ENCODE measurements at regions not wholly inside any gene's neighbourhood (a gene's known extent, or its start where the extent isn't known, plus 50 kb on each side); places are given as distances from the start of the nearest gene placed in this dataset.
"Not testable (repeated sequence)": the region's sequence is repeated elsewhere in the genome, so short reads cannot be mapped to it uniquely, and the experiment has no call there.

- no peak for DNase-seq (ENCODE audit: low spot score)
Measured at GRCh38 chr1:199197695-199198094, 558.9 kb downstream of the PTPRC start.

DNA sequence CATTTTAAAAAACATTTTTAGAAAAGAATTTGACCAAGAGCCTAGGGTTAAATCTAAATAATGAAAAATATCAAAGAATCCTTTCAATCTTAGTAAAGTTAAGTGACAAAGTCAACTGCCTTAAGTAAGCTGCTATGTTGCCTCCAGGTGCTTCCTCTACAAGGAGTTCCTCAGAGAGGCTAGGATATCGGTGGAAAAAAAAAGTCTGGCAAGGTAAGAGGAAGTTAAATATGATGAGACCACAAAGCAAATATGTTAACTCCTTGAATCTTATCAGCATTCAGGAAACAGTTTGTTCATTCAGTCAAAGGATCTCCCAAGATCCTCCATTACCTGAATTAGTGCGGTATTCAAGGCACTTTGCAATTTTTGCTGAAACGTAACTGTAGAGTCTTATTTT is 563.5 kb downstream of the PTPRC start:
- no peak for DNase-seq (ENCODE audit: low spot score)

- DNase-seq (ENCODE audit: low spot score) = no peak
Measured at GRCh38 chr1:199204231-199204630, 565.4 kb downstream of the PTPRC start.

- no peak for DNase-seq (ENCODE audit: low spot score)
Measured at GRCh38 chr1:199205740-199206441, 567.1 kb downstream of the PTPRC start.

GRCh38 chr1:199208847-199209246 is 570.0 kb downstream of the PTPRC start:
- no peak for DNase-seq (ENCODE audit: low spot score)

GRCh38 chr1:199218065-199218464 is 579.2 kb downstream of the PTPRC start:
- peak; percentile 76 for DNase-seq (ENCODE audit: low spot score)

- peak; percentile 60 for DNase-seq (ENCODE audit: low spot score)
Measured at GRCh38 chr1:199218533-199218932, 579.7 kb downstream of the PTPRC start.

DNA sequence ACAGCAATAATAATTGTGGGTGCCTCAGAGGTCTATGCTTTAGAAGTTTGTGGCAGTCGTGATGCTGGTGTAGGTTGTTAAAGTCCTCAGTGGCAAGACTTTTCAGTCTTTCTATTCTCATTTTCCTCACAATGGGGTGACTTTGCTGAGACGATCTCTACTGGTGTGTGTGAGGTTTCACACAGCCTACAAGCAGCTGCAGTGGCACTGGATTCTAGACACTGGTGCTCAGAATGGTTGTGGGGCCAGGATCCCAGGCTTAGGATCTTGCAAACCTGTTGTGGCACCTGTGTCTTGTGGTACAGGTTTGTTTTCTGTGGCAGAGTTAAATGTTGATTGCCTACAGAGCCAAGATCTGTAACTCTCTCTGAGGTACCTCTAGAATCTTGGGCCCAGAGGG is 581.2 kb downstream of the PTPRC start:
- no peak for DNase-seq (ENCODE audit: low spot score)

DNA sequence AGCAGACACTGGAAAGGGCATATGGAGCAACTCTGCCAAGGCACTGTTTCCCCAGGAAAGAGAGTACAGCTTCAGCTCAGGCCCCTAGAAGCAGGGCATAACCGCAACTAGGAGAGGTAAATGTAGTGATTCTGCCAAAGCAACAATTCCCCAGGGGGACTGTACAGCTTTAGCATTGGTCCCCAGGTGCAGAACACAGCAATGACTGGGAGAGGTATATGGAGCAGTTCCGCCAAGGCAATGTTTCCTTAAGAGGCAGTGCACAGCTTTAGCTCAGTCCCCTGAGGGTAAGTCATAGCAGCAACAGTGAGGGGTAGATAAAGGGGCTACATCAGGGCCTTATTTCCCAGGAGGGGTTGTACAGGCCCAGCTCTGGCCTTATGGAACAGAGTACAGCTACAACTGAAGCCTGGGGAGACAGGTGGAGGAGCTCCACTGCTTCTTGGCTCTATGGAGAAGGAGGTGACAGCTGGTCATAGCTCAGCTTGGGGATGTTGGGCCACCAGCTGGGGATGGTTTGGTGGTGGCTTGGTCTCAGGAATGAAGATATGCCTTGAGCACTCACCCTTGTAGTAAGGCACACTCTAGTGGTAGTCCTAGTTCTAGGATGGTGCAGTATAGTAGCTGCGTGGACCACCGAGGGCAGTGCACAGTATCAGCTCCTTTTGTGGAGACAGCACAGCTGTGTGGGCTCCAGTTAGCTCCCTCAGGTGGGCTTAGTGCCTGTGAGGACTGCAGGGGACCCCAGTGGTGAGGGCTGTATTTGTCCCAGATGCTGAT is 582.7 kb downstream of the PTPRC start:
- DNase-seq (ENCODE audit: low spot score) = peak; percentile 72

DNA sequence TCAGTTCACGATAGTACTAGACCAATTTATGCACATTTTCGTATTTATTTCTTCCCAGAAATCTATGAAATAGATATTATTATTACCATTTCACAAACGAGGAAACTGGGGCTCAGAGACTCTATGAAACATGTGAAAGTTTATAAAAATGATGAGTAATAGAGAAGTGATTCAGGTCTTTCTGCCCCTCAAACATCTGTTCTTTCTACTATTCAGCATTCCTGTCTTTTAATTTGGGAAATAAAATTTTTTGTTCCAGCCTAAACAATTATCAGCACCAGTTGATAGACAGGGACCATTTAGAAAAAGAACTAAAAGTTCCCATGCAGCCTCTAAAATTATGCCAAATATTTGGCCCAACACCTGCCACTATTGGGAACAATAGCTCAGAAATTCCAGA is 585.1 kb downstream of the PTPRC start:
- no peak for DNase-seq (ENCODE audit: low spot score)

GRCh38 chr1:199226163-199226562 is 587.3 kb downstream of the PTPRC start:
- DNase-seq (ENCODE audit: low spot score) = no peak

- DNase-seq (ENCODE audit: low spot score) = no peak
Measured at GRCh38 chr1:199242147-199242546, 603.3 kb downstream of the PTPRC start.

DNA sequence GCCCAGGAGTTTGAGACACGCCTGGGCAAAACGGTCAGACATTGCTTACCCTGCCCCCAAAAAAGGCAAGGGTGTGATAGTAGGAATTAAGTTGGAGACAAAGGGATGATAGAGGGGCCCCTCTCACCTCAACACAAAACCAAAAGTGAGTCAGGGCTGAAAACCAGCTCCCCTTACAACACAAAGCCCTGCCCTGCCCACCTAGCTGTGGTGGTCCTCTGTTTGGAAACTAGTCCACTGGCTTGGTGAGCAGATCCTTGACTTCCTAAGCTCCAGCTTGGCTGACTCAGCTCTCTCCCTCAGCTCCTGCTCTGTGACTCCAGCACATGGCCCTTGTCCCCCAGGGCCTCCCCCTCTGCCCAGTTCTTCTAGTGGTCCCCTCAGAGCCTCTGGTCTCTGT is 603.8 kb downstream of the PTPRC start:
- DNase-seq (ENCODE audit: low spot score) = no peak

DNA sequence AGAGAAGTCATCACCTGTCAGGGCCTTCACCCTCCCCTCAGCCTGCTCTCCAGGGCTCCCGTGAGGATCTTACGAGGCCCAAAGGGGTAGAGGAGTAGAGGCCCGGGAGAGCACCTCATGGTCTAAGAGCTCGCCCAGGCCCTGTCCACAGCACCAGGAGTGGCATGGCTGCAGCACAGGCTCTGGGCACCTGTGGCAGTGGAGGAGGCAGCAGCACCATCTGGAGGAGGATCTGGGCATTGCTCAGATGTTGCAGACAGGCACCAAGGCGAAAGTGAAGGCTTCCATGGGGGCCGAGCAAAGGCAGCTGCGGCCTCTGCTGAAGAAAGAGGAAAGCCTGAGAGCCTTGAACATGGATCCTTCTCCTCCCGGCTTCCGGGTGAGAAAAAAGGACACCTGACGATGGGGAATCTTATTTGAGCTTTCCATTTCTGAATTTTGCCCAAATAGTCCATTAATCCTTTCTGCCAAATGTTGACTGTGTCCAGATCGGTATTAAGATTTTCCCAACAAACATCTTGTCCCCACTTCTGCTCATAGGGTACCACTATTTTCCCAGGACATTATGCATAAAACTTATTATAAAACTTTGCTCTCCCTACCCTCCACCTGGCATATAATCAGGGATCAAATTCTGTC is 604.7 kb downstream of the PTPRC start:
- no peak for DNase-seq (ENCODE audit: low spot score)

GRCh38 chr1:199245946-199246345 is 607.1 kb downstream of the PTPRC start:
- DNase-seq (ENCODE audit: low spot score) = no peak

GRCh38 chr1:199246716-199247115 is 607.9 kb downstream of the PTPRC start:
- no peak for DNase-seq (ENCODE audit: low spot score)

DNA sequence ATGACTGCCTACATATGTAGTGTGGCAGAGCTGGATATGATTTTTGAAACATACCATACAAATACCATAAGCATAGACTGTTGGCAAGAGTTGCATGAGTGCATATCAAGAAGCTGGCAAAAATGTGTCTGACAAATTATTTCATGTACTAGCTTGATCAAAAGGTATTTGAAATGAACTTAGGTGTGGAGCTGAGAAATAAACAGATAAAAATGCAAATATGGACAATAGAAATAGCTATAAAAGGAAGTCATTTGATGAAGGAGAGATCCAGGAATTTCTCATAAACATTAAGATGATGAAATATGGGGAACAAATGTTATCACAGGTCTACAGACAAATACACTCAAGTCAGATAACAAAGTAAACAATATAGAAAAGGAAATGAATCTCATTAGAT is 609.1 kb downstream of the PTPRC start:
- no peak for DNase-seq (ENCODE audit: low spot score)

DNA sequence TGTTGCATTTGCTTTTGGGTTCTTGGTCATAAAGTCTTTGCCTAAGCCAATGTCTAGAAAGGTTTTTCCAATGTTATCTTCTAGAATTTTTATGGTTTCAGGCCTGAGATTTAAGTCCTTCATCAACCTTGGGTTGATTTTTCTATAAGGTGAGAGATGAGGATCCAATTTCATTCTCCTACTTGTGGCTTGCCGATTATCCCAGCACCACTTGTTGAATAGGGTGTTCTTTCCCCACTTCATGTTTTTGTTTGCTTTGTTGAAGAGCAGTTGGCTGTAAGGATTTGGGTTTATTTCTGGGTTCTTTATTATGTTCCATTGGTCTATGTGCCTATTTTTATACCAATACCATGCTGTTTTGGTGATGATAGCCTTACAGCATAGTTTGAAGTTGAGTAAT is 615.2 kb downstream of the PTPRC start:
- DNase-seq (ENCODE audit: low spot score) = not testable (repeated sequence)

DNA sequence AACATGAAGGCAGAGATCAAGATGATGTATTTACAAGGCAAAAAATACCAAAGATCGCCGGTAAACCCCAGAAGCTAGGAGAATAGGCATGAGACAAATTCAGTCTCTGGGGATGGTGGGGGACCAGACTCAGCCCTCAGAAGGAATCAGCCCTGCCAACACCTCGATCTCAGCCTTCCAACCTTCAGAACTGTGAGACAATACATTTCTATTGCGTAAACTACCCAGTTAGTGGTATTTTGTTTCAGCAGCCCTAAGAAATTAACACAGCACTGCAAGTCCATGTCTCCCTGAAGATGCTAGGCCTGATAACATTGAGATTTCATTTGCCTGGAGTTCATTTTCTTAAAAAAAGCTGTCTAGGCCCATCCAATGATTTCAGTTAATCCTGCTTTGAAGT is 622.5 kb downstream of the PTPRC start:
- DNase-seq (ENCODE audit: low spot score) = no peak

- DNase-seq (ENCODE audit: low spot score) = no peak
Measured at GRCh38 chr1:199264283-199264682, 625.4 kb downstream of the PTPRC start.

- DNase-seq (ENCODE audit: low spot score) = no peak
Measured at GRCh38 chr1:199264911-199265310, 626.1 kb downstream of the PTPRC start.

- DNase-seq (ENCODE audit: low spot score) = no peak
Measured at GRCh38 chr1:199265319-199265718, 626.5 kb downstream of the PTPRC start.

All from mesenteric fat pad (tissue), 1 donor.